ENCODE measurements at regions not wholly inside any gene's neighbourhood (a gene's known extent, or its start where the extent isn't known, plus 50 kb on each side); places are given as distances from the start of the nearest gene placed in this dataset.

DNA sequence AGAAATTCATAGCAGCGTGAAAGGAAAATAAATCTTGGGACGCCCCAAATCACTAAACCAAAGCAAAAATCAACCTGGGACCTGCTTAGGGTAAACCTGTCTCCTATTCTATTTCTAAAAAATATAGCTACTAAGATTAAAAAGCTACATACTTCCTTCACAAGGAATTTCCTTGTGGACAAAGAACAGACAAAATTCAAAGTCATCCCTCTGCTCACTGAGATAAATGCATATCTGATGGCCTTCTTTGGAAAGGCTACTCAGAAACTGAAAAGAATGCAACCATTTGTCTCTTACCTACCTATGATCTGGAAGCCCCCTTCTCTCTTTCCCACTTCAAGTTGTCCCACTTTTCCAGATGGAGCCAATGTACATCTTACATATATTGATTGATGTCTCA is 93.0 kb upstream of the CNOT2 start:
- no peak for DNase-seq
- intact Hi-C loops (cut with DNase I), result no loop called here

DNA sequence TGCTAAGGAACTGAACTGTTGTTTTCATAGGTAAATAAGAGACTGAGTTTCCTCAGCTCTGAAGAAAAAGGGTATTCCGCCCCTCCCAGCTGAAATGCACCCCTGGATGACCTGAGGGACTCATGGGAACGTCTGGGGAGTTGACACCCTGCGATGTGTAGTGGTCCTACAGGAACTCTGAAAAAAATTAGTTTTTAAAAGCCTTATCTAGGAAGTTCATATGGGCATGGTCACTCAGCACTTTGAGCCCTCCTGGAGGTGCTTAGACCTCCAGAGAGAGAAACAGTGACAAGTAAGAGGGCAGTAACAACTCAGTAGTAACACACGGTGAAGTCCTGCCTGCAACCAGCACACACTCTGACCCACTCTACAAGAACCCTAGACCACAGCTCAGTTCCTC is 91.2 kb upstream of the CNOT2 start:
- intact Hi-C loops (cut with DNase I), result no loop called here

GRCh38 chr12:70154087-70154638 is 89.1 kb upstream of the CNOT2 start:
- intact Hi-C loops (cut with DNase I), result no loop called here
- no peak for DNase-seq

More for the DNA sequence above, 91.2 kb upstream of the CNOT2 start:
- no peak for DNase-seq

- intact Hi-C loops (cut with DNase I), result no loop called here
- DNase-seq, result no peak
Measured at GRCh38 chr12:70154960-70155589, 88.2 kb upstream of the CNOT2 start.

DNA sequence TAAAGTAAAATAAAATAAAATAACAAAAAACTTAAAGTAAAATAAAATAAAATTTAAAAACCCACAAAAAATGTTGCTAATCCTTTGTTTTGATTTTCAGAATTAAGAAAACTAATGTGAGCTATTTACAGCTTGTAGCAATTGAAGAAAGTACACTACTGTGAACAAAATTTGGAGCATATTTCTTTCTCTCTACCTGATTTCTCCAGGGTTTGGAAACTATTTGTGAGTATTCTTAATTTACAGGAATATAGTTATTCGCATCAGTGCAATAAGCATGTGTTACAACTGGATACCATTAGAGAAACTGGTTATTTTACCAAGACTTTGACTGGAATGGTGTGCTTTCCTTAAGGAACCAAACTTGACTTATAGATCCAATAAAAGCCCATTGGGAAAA is 86.1 kb upstream of the CNOT2 start:
- intact Hi-C loops (cut with DNase I), result no loop called here
- DNase-seq, result no peak

DNA sequence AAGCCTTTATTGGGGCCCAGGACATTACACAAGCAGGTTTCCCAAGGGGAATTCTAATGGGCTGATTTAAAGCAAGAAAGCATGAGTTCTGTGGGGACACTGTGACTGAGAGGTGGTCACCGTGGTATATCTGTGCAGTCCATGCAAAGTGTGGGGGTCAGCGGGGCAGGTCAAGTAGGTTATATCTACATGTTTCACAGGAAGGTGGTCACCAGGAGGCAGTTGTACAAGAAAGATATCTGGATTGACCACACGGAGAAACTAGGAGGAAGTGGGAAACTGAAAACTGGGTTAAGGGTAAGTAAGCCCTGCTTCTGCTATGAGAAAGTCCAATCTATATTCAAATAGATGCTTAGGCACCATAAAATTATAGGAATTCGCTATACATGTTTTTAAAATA is 77.8 kb upstream of the CNOT2 start:
- intact Hi-C loops (cut with DNase I), result no loop called here
- no peak for DNase-seq

DNA sequence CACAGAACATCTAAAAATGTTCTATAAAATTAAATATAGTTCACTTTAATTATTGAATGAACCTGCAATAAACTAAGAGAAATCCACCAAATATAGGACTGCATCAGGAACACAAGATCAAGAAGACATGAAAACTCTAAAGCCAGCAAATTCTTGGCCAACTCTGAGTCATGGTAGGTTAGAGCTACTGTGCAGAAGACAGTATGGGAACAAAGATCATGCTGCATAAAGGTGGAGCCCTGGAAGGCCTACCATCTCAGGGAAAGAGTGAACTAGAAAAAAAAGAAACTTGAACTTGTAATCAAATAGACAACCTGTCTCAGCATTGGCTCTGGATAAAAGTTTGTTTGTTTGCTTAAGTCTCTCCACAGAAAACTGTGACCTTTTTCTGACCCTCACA is 66.9 kb upstream of the CNOT2 start:
- no peak for DNase-seq

GRCh38 chr12:70177631-70178030 is 65.6 kb upstream of the CNOT2 start:
- intact Hi-C loops (cut with DNase I), result loop anchor here (10.0 kb wide), 1 partner anchor 397 kb away; no protein-coding TSS in a partner anchor
- DNase-seq, result no peak

More for the DNA sequence above, 66.9 kb upstream of the CNOT2 start:
- intact Hi-C loops (cut with DNase I), result loop anchor here (10.0 kb wide), 1 partner anchor 399 kb away; no protein-coding TSS in a partner anchor

- intact Hi-C loops (cut with DNase I), result loop anchor here (10.0 kb wide), 1 partner anchor 397 kb away; no protein-coding TSS in a partner anchor
- DNase-seq, result no peak
Measured at GRCh38 chr12:70178038-70178437, 65.2 kb upstream of the CNOT2 start.

DNA sequence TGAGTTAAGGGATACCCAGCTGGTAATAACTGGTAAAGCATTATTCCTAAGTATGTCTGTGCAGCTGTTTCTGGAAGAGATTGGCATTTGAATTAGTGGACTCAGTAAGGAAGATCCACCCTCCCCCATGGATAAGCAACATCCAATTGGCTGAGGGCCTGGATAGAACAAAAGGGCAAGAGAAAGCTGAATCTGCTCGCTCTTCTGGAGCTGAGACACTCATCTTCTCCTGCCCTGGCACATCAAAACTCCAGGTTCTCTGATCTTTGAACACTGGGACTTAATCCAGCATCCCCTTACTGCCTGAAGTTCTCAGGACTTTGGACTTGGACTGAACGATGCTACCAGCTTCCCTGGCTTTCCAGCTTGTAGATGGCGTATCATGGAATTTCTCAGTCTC is 63.1 kb upstream of the CNOT2 start:
- intact Hi-C loops (cut with DNase I), result no loop called here
- peak in 6 of 10 donors; percentile 9 to 77 (median 28) for DNase-seq

DNA sequence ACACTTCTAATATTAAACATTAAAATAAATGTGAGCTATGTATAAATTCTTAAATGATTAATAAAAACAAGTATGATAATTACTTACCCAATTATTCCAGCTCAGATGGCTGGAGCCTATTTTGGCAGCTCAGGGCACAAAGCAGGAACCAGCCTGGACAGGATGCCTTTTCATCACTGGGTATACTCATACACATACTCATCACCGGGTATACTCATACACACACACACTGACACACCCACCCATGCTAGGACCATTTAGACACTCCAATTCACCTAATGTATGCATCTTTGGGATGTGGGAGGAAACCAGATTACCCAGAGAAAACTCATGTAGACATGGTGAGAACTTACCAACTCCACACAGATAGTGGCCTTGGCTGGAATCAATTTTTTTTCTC is 57.9 kb upstream of the CNOT2 start:
- no peak for DNase-seq
- intact Hi-C loops (cut with DNase I), result no loop called here

DNA sequence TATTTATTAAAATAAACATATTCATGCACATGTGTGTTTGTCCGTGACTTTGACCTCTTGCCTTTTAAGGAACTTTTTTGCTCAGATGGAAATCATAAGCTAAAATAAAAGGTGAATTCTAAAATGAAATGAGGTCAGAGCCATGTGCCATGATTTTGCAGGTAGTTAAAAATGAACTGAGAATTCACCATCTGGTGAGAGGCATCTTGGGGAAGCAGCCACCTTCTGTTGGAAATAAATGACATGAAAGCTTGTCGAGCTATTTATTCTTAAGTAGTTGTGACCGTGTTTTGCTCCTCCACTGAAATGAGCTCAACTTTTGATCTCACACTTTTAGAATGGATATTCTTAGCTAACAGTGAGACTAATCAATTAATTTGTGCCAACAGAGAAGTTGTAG is 56.8 kb upstream of the CNOT2 start:
- intact Hi-C loops (cut with DNase I), result no loop called here

DNA sequence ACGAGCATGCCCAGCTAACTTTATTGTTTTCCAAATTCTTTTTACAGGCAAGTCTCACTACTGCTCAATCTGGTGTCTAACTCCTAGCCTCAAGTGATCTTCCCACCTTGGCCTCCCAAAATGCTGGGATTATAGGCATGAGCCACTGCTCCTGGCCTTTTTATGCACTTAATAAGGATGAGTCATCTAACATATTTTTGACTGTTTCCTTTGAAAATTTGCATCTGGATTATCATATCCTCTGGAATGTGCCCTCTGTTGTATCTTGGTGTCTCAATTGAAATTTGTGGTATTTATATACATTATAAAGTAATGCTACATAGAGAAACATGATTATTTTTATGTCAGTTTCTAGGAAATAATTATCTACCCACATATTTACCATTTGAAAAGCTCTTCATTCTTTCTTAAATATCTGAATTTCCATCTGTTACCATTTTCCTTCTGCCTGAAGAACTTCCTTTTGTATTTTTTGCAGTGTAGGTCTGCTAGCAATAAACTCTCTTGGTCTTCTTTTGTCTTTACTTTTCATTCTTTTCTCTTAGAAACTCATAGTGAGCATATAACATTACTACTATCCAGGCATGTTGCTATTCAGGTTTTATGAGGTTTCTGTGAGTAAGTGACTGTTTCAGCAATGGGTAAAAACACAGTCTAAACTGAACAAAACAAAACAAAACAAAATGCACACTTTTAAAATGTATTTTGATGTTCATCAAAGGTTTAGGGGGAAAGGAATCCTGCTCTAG is 52.8 kb upstream of the CNOT2 start:
- intact Hi-C loops (cut with DNase I), result no loop called here

More for the DNA sequence above, 56.8 kb upstream of the CNOT2 start:
- DNase-seq, result no peak

More for the DNA sequence above, 52.8 kb upstream of the CNOT2 start:
- DNase-seq, result no peak
